ENCODE measurements at regions not wholly inside any gene's neighbourhood (a gene's known extent, or its start where the extent isn't known, plus 50 kb on each side); places are given as distances from the start of the nearest gene placed in this dataset.
"Not testable (repeated sequence)": the region's sequence is repeated elsewhere in the genome, so short reads cannot be mapped to it uniquely, and the experiment has no call there.

- no peak for DNase-seq (ENCODE audit: low read depth)
- TF ChIP-seq CTCF (conservative IDR thresholded peaks at IDR 0.05; ENCODE audit: low read depth, low read length), result no peak
- H3K4me3 ChIP-seq (ENCODE audit: low read depth, low read length), result no peak overlapping the region
Measured at GRCh38 chr5:101080462-101081240, 177.6 kb upstream of the ST8SIA4 start.

- TF ChIP-seq CTCF (conservative IDR thresholded peaks at IDR 0.05; ENCODE audit: low read depth, low read length), result no peak
Measured at GRCh38 chr5:101068298-101068697, 165.2 kb upstream of the ST8SIA4 start.

GRCh38 chr5:101067429-101067828 lies 164.3 kb upstream of the ST8SIA4 start:
- TF ChIP-seq CTCF (conservative IDR thresholded peaks at IDR 0.05; ENCODE audit: low read depth, low read length), result no peak
- H3K4me3 ChIP-seq (ENCODE audit: low read depth, low read length), result no peak overlapping the region
- no peak for DNase-seq (ENCODE audit: low read depth)

More at GRCh38 chr5:101068298-101068697, 165.2 kb upstream of the ST8SIA4 start:
- no peak overlapping the region for H3K4me3 ChIP-seq (ENCODE audit: low read depth, low read length)
- no peak for DNase-seq (ENCODE audit: low read depth)

- H3K4me3 ChIP-seq (ENCODE audit: low read depth, low read length), result no peak overlapping the region
- no peak for TF ChIP-seq CTCF (conservative IDR thresholded peaks at IDR 0.05; ENCODE audit: low read depth, low read length)
- DNase-seq (ENCODE audit: low read depth), result no peak
Measured at GRCh38 chr5:101062902-101063301, 159.8 kb upstream of the ST8SIA4 start.

- no peak for DNase-seq (ENCODE audit: low read depth)
- no peak overlapping the region for H3K4me3 ChIP-seq (ENCODE audit: low read depth, low read length)
- no peak for TF ChIP-seq CTCF (conservative IDR thresholded peaks at IDR 0.05; ENCODE audit: low read depth, low read length)
Measured at GRCh38 chr5:101047181-101047580, 144.1 kb upstream of the ST8SIA4 start.

GRCh38 chr5:101045689-101046088 lies 142.6 kb upstream of the ST8SIA4 start:
- no peak for DNase-seq (ENCODE audit: low read depth)
- TF ChIP-seq CTCF (conservative IDR thresholded peaks at IDR 0.05; ENCODE audit: low read depth, low read length), result no peak
- no peak overlapping the region for H3K4me3 ChIP-seq (ENCODE audit: low read depth, low read length)

GRCh38 chr5:101040002-101040401 lies 136.9 kb upstream of the ST8SIA4 start:
- not testable (repeated sequence) for H3K4me3 ChIP-seq (ENCODE audit: low read depth, low read length); DNase-seq (ENCODE audit: low read depth)
